Activated naive CD4-positive, alpha-beta T cell treated with anti-CD3 and anti-CD28 coated beads, Interleukin-2, amount 50 U/mL, for 72 hours (primary cell): ENCODE measurements at regions not wholly inside any gene's neighbourhood (a gene's known extent, or its start where the extent isn't known, plus 50 kb on each side); places are given as distances from the start of the nearest gene placed in this dataset.
"Not testable (repeated sequence)": the region's sequence is repeated elsewhere in the genome, so short reads cannot be mapped to it uniquely, and the experiment has no call there.

Experiments used
- ATAC-seq, 2 donors: fragments of 150-1000 bp; cut with Tn5 transposase; 2 replicates each; pipeline ENCODE4 v1.10.0; 2021; ENCODE audit warnings: mild to moderate bottlenecking in 2 of 2, moderate library complexity in 2 of 2
- DNase-seq, 2 donors: peaks; one replicate each; pipeline ENCODE4 v3.0.0; 2021 to 2022; ENCODE audit warnings: low spot score in 2 of 2
- H3K27ac Mint-ChIP-seq, 2 donors: one replicate each; pipeline ENCODE4 v1.8.0; 2022; ENCODE audit warnings: mild to moderate bottlenecking in 2 of 2, mixed read lengths in 2 of 2
- H3K36me3 Mint-ChIP-seq, 2 donors: one replicate each; pipeline ENCODE4 v1.8.0; 2022; ENCODE audit warnings: mixed read lengths in 2 of 2
- H3K9me3 Mint-ChIP-seq, 2 donors: one replicate each; pipeline ENCODE4 v1.8.0; 2022; ENCODE audit warnings: mixed read lengths in 2 of 2

DNA sequence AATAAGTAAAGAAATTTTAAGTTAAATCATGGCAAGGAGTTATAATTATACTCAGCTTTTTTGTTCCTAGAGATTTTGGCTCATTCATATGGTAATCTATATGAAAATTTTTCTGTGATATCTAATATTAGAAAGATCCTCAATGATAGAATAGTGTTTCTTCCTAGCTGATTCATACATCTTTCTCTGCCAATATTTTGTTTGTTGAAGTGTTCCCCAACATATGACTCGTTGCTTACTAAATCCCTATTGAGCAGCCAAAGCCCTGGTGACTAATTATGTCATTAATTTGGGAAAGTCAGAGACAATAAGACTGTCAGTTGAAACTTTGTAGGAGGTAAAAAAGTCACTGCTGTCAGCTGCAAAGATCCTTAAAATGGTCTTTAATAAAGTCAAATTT, 1348.5 kb upstream of the CDH18 start:
- H3K9me3 Mint-ChIP-seq, H3K36me3 Mint-ChIP-seq, ATAC-seq, H3K27ac Mint-ChIP-seq, DNase-seq: not testable (repeated sequence)

DNA sequence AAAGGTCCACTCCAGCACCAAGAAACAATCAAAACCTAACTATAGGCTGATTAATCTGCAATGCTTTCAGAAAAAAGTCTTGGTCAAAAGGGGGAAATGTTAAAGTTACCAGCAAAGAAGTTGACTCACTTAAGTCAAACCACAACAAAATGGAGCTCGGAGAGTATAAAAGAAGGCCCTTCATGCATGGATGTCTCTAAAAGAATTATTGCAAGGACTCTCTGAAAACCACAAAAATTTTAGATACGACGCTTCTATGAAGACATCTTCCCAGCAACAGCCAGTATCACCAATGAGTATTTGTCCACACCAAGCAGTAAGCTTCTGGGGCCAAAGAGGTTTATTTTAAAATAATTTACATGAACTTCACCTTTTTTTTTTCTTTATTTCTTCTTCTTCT, 1327.4 kb upstream of the CDH18 start:
- not testable (repeated sequence) for DNase-seq, H3K9me3 Mint-ChIP-seq, ATAC-seq, H3K36me3 Mint-ChIP-seq, H3K27ac Mint-ChIP-seq

DNA sequence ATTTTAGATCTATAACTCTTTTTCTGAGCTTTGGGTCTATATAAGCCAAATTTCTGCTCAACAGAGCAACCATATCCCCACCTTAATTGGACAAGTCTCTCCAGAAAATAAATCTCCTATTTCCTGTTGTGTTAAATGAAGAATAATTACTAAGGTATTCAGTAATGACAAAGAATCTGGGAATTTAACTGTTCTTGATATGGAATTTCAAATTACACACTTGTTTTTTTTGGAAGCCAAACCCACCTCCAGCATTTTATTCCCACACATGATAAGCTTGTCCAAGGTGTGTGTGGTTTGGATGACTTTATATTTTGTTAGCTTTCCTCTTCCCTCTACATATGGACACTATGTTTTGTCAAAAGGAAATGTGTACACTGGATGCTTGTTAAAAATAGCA, 1313.2 kb upstream of the CDH18 start:
- not testable (repeated sequence) for DNase-seq

DNA sequence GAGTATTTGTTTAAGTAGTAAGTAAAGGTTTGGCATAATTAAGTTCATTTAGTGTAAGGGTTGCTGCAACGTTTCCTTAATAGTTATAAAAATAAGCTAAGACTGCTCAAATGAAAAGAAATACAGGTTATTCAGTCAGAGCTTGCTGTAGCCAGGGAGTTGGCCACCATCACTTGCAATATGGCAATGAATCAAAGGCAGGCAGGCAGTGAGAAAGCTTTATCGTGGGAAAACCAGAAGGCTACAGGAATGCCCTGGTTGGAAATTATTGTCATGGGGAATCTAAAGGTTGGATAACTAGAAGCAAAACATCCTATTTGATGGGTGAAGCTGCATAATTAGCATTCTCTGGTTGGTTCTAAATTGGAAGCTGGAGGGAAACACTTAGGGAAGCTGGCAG, 1286.4 kb upstream of the CDH18 start:
- DNase-seq, H3K36me3 Mint-ChIP-seq, H3K9me3 Mint-ChIP-seq, ATAC-seq, H3K27ac Mint-ChIP-seq: not testable (repeated sequence)

More for the DNA sequence above, 1313.2 kb upstream of the CDH18 start:
- H3K36me3 Mint-ChIP-seq, ATAC-seq, H3K27ac Mint-ChIP-seq, H3K9me3 Mint-ChIP-seq: not testable (repeated sequence)

DNA sequence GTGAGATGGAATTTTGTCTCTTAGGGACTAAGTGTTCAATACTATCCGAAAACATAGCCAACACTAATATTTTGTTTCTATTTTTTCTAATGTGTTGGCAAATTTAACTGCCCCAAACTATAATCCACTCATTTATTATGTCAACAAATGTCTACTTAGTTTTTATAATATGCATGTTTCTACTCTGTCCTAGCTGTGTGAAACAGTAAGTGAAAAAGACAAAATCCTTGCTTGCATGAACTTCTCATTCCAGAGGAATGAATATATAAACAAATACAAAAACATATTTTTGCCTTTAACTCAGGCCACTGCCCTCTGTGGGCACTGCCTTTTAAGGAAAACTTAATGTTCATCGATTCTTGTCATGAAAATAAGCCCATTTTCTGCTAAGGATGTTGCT, 1275.4 kb upstream of the CDH18 start:
- no peaks in the 10 kb centered on the region for H3K36me3 Mint-ChIP-seq
- DNase-seq (no peak), ATAC-seq (no peak)
- no peak overlapping the region for H3K27ac Mint-ChIP-seq
- peaks cover 12 to 14% of the 10 kb centered on the region in 2 donors for H3K9me3 Mint-ChIP-seq

DNA sequence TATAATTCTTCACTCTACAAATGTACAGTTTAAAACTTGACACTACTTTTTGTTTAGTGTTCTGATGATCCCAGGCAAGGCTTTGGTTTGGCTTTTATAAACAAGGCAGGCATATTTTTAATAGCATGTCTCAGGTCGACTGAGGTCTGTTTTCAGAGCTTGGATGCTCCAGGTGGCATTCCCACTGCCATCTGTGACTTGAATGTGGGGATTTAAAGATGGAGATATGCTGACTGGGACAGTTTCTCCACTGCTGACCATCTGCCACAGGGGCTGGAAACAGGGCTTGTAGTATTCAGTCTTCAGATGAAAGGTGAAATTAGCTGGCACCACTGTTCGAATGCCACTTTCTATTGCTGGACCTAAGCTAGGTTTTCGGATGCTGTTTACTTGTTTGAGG, 1266.2 kb upstream of the CDH18 start:
- DNase-seq (no peak), ATAC-seq (no peak)
- no peak overlapping the region for H3K27ac Mint-ChIP-seq
- peaks cover 7 to 10% of the 10 kb centered on the region in 2 donors for H3K9me3 Mint-ChIP-seq
- peaks cover 0 to 6% of the 10 kb centered on the region in 2 donors for H3K36me3 Mint-ChIP-seq

DNA sequence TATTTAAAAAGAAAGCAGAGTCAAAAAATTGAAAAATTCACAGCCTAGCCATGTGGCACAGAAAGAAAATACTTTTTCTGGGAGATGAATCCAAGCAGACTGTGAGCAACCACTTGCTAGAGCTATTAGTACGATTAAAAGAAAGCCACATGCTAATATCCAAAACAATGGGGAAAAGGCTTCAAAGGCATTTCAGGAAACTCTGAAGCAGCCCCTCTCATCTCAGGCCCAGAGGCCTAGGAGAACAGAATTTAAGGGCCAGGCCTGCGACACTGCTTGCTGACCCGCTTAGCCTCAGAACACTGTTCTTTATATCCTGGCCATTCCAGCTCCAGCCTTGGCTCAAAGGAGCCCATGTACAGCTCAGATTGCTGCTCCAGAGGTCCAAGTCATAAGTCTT, 1257.0 kb upstream of the CDH18 start:
- ATAC-seq (no peak), DNase-seq (no peak)
- no peaks in the 10 kb centered on the region for H3K36me3 Mint-ChIP-seq
- no peak overlapping the region for H3K27ac Mint-ChIP-seq
- H3K9me3 Mint-ChIP-seq, result peaks cover 5 to 7% of the 10 kb centered on the region in 2 donors

DNA sequence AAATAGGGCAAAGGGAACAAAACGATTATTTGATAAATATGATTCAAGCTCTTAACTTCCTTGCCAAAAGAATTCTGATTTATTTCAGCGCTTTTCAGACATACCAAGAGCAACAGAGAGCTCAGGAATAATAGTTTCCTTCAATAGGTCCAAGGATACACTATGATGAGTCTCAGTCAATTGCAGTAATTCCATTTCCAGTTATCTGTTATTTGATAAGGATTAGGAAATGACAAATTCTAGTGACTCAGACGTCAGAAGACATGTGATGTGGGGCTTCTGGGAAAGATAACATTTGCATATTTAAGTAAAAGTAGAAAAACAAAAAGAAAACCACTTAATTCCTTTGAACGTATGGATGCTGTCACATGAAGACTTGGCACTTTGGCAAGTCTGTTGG, 1250.8 kb upstream of the CDH18 start:
- ATAC-seq, result no peak
- H3K9me3 Mint-ChIP-seq, result peaks cover 5 to 18% of the 10 kb centered on the region in 2 donors
- H3K36me3 Mint-ChIP-seq, result no peaks in the 10 kb centered on the region
- H3K27ac Mint-ChIP-seq, result no peak overlapping the region
- DNase-seq, result no peak

DNA sequence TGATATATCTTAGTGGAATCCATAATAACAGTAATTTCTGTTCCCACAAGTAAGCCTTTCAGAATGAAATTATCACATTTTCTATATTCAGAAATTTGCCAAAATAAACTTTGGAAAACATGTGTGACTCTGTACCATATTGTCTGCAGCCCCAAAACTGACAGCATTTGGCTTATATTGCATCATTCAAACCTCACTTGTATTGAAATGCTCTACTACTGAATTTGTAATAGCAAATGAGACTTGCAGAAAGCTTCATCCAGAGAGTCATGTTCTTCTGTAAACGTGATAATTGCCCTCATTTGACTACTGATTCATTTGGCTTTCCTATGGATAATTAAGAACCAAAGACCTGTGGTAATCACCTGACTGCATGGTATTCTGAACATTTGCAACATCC, 1249.5 kb upstream of the CDH18 start:
- Mint-ChIP-seq H3K36me3 (no peaks in the 10 kb centered on the region), H3K27ac (no peak overlapping the region), H3K9me3 (peaks cover 5 to 18% of the 10 kb centered on the region in 2 donors)
- ATAC-seq (no peak), DNase-seq (no peak)

DNA sequence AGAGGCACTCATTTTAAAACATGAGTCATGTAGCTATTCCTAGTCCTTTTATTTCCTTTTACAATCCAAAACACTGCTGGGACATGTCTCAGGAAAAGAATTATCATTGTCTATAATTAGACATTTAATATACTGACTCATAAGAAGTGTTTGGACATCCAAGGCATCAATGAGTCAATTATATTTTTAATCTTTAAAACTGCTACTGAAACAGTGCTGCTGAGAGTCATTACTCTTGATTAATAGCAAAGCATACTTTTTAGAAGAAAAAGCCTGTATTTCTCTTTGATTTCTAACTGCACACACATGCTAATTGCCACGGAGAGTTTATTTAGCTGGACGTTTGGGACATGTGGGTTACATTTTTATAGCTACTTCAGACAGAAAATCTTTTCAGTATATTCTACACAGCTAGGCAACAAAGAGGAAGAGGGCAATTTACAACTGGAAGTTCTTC, 1249.0 kb upstream of the CDH18 start:
- H3K9me3 Mint-ChIP-seq, result peaks cover 5 to 16% of the 10 kb centered on the region in 2 donors
- H3K27ac Mint-ChIP-seq, result no peak overlapping the region
- no peaks in the 10 kb centered on the region for H3K36me3 Mint-ChIP-seq
- DNase-seq (no peak), ATAC-seq (no peak)

DNA sequence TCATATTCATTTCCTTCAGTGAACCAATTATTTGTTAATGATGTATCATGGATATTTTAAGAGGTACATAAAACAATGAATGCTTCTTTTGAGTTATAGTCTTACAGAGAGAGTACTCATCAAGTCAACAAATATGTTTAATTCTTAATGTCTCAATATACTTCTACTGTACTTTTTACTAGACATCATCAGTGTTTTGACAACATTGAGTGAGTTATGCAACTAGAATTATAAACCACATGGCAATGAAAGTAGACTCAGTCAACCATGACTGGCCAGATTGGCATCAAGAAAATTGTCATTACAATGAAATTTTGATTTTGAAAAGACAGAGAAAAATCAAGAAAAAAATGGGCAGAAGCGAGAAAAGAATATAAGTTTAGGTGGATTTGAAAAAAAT, 1248.1 kb upstream of the CDH18 start:
- no peak overlapping the region for H3K27ac Mint-ChIP-seq

DNA sequence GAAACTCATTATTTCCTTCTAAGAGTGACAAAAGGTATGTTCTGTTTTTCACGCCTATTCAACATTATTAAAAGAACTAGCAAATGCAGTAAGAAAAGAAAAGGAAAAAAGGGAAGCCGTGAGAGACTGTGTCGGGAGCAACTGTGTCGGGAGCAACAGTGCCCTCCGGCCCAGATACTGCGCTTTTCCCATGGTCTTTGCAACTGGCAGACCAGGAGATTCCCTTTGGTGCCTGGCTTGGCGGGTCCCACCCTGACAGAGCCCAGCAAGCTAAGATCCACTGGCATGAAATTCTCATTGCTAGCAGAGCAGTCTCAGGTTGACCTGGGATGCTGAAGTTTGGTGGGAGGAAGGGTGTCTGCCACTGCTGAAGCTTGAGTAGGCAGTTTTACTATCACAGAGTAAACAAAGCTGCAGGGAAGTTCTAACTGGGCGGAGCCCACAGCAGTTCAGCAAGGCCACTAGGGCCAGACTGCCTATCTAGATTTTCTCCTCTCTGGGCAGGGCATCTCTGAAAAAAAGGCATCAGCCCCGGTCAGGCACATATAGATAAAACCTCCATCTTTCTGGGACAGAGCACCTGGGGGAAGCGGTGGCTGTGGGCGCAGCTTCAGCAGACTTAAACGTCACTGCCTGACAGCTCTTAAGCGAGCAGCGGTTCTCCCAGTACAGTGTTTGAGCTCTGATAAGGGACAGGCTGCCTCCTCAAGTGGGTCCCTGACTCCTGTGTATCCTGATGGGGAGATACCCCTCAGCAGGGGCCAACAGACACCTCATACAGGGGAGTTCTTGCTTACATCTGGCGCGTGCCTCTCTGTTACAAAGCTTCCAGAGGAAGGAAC, 1237.4 kb upstream of the CDH18 start:
- ATAC-seq (no peak), DNase-seq (no peak)
- peaks cover 22 to 41% of the 10 kb centered on the region in 2 donors for H3K9me3 Mint-ChIP-seq
- peaks cover 0 to 20% of the 10 kb centered on the region in 2 donors for H3K36me3 Mint-ChIP-seq
- no peak overlapping the region for H3K27ac Mint-ChIP-seq

More for the DNA sequence above, 1248.1 kb upstream of the CDH18 start:
- Mint-ChIP-seq H3K36me3 (no peaks in the 10 kb centered on the region), H3K9me3 (peaks cover 5 to 13% of the 10 kb centered on the region in 2 donors)
- DNase-seq, result no peak
- ATAC-seq, result no peak

DNA sequence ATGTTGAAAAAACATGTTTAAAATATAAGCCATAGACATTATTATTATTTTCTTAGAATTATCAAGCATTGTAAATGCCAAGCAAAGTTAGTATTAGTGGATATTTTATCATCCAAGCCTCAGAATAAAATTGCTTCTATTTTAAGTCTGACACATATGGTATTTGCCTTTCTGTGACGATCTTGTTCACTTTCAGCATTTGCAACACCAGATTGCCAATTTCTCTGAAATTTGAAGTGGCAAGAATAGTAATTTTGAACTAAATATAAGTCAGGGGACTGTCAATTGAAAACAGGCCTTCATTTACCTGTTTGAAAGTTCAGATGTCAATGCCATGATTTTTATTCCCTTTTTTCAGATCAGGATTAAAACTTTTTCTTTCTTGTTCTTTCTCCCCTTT, 1233.6 kb upstream of the CDH18 start:
- H3K27ac Mint-ChIP-seq, result no peak overlapping the region
- H3K9me3 Mint-ChIP-seq, result peaks cover 14 to 23% of the 10 kb centered on the region in 2 donors
- DNase-seq (no peak), ATAC-seq (no peak)
- H3K36me3 Mint-ChIP-seq, result peaks cover 0 to 5% of the 10 kb centered on the region in 2 donors

DNA sequence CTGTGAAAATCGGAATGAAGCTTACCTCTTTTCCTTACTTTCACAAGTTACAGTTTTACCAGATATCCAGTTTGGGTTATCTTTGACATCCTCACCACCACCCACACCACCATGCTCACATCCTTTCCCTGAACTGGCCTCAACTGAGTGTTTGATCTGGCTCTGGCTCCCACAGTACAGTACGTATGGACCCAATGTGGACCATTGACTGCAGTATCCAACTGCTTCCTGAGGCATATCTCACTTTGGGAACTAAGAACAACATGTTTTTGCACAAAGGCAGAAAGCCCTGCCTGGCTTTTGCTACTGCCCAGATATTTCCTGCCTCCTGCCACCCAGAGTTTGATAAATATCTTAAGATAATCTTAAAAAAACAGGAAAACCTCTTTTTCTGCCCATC, 1232.0 kb upstream of the CDH18 start:
- H3K27ac Mint-ChIP-seq, result no peak overlapping the region
- no peak for DNase-seq
- H3K9me3 Mint-ChIP-seq, result peaks cover 18% of the 10 kb centered on the region in 2 donors
- no peaks in the 10 kb centered on the region for H3K36me3 Mint-ChIP-seq
- no peak for ATAC-seq

DNA sequence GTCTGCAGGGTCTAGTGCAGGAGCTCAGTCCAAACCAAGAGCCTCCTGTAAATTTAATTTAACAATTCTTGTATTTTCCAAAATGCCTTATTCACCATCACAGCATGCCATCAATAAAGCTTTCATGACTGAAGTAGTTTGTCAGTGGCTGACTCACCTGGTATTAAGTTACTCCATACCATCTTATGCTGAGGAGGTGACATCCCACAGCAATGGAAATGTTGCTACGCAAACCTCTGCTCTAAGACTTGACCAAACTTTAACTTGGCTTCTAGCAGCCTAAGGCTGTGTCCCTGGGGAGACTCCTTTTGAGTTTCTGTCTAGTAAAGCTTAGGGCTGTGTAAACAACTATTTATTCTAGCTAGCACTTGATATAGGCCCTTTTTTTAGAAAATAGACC, 1231.3 kb upstream of the CDH18 start:
- no peak for DNase-seq
- peaks cover 19 to 20% of the 10 kb centered on the region in 2 donors for H3K9me3 Mint-ChIP-seq
- no peak overlapping the region for H3K27ac Mint-ChIP-seq
- ATAC-seq, result no peak
- H3K36me3 Mint-ChIP-seq, result no peaks in the 10 kb centered on the region

DNA sequence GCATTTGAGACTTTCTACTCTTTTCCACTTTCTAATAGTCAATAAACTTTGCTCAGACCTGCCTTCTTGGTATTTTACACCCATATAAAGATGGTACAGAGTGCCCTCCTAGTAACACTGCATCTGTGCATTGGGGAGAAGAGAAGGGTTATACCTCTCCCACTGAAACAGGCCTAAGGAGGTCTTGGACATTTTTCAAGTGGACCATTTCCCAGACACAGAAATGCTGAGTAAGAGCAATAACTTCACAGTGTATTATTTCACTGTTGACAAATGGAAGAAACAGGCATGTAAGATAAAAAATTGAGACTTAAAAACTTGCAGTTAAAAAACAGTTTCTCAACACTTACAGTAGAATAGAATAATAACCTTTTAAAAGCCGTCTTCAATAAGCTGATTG, 1224.0 kb upstream of the CDH18 start:
- H3K27ac Mint-ChIP-seq, result no peak overlapping the region
- ATAC-seq, result no peak
- no peaks in the 10 kb centered on the region for H3K36me3 Mint-ChIP-seq
- no peak for DNase-seq
- H3K9me3 Mint-ChIP-seq, result peaks cover 10% of the 10 kb centered on the region in 2 donors

DNA sequence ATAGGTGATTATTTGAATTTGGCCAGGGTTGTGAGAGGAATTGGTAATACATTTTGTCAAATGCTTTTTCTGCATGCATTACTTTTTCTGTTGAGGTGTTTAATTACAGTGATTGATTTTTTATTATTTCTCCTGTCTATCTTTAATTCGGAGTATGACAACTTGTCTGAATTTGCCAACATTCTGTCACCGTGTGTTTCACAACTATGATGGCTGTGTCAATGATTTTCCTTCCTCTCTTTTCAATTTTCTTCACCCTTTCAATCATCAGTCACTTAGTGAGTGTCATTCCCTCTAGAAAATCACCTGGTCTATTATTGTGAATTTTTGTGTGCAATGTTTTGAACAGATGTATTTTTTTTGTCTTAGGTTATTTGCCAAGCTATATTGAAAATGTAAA, 1221.4 kb upstream of the CDH18 start:
- peaks cover 5 to 6% of the 10 kb centered on the region in 2 donors for H3K9me3 Mint-ChIP-seq
- no peak for ATAC-seq
- H3K36me3 Mint-ChIP-seq, result no peaks in the 10 kb centered on the region
- H3K27ac Mint-ChIP-seq, result no peak overlapping the region
- DNase-seq, result no peak

DNA sequence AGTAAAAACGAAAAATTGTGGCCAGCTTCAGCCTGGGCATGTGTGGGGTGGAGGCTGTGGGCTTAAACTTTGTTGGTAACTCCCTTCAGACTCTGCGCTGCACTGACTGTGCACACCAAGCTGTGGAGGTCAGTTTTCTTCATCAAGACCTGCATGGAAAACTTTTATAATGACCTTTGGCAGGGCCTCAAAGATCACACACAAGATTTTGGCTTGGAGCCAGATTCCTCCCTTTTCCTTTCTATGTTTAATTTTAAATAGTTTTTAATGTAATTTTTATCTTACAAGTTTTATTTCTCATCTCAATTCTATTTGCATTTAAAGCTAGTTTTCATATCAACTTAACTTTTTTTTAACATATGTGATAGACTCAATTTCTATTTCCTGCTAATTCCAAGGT, 1211.1 kb upstream of the CDH18 start:
- H3K9me3 Mint-ChIP-seq, result peaks cover 3 to 5% of the 10 kb centered on the region in 2 donors
- no peak for DNase-seq
- no peak overlapping the region for H3K27ac Mint-ChIP-seq
- no peak for ATAC-seq
- no peaks in the 10 kb centered on the region for H3K36me3 Mint-ChIP-seq
